Stimulated activated CD8-positive, alpha-beta memory T cell treated with anti-CD3 and anti-CD28 coated beads, Interleukin-12 subunit alpha, Interleukin-12 subunit beta, amount 100 ng/mL, for 24 hours (primary cell): ENCODE measurements at regions not wholly inside any gene's neighbourhood (a gene's known extent, or its start where the extent isn't known, plus 50 kb on each side); places are given as distances from the start of the nearest gene placed in this dataset.

Source experiments
- DNase-seq: peaks from one replicate; pipeline ENCODE4 v3.0.0-alpha.2; 2020; ENCODE audit errors: extremely low read depth

GRCh38 chr2:239537633-239538356 is 137.0 kb upstream of the HDAC4 start:
- DNase-seq = no peak

DNA sequence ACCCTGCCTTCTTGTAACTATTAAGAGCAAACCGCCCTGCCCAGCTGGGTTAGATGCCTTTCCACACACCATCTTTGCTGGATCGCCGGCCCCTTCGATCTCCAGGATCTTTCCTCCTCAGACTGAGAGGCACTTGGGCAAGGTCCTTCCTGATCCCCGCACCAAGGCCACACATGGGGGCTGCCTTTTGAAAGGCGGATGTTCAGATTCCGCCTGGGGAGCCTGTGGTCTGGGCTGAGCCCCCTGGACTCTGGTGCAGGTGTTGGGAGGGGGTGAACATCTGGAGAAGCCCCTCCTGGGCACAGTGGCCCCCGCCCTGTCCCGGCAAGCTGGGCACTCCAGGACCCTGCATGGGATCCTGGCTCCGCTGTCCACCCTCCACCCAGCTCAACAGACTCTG is 135.4 kb upstream of the HDAC4 start:
- no peak for DNase-seq

DNA sequence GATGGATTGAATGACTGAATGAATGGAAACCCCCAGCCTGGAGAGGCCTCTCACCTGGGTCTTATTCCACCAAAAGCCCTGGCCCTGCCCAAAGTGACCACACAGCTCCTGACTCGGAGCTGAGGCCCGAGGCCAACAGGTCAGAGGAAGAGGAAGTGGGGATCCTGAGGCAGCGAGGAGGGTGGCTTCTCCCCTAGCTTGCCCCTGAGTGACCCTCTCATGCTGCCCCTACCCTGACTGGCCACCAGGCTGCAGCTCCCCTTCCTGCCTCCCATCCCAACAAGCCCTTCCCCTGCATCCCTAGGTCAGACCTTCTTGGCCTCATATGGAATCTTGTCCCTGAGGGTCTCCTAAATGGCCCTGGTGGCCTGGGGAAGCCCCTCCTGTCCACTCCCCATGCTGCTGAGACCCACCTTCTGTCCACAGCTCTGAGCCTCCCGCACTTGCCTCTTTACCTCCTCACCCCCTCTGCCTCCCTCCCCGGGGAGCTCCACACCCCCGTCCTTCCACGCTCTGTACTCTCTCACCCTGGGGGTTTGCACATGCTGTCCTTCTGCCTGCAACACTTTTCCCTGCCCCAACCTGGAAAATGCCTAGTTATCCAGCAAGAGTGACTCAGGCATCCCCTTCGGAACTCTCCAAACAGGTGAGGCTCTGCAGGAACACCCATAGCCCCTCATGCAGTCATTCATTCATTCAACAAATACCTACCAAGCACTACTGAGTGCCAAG is 134.8 kb upstream of the HDAC4 start:
- no peak for DNase-seq

- DNase-seq = no peak
These were observed 134.0 kb upstream of the HDAC4 start for GRCh38 chr2:239534581-239535412.

- DNase-seq = no peak
These were observed 132.9 kb upstream of the HDAC4 start for GRCh38 chr2:239533569-239534316.

- no peak for DNase-seq
These were observed 132.0 kb upstream of the HDAC4 start for GRCh38 chr2:239532859-239533258.

GRCh38 chr2:239532250-239532649 is 131.4 kb upstream of the HDAC4 start:
- no peak for DNase-seq

- no peak for DNase-seq
These were observed 130.8 kb upstream of the HDAC4 start for GRCh38 chr2:239531456-239532241.

DNA sequence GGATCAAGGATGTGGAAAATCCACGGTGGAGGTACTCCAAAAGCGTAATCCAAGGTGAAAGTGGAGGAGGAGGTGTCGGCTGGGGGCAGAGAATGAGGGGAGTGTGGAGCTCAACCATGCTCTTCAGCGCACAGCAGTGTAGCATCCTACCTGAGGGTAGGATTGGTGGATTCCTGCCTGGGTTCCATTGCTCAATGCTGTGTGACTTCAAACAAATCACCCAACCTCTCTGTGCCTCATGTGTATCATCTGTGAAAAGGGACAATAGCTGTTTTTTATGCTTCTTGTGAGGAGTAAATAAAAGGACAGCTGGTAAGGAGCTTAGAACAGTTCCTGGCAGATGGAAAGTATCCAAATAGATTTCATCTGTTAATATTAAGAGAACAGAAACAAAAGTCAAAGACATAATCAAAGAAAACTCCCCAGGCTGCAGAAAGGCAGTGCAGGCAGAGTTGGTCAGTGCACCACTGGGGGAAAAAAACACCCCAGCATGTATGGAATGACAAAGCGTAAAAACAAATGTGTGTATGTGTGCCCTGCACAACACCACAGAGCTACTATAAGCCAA is 130.0 kb upstream of the HDAC4 start:
- DNase-seq = no peak

DNA sequence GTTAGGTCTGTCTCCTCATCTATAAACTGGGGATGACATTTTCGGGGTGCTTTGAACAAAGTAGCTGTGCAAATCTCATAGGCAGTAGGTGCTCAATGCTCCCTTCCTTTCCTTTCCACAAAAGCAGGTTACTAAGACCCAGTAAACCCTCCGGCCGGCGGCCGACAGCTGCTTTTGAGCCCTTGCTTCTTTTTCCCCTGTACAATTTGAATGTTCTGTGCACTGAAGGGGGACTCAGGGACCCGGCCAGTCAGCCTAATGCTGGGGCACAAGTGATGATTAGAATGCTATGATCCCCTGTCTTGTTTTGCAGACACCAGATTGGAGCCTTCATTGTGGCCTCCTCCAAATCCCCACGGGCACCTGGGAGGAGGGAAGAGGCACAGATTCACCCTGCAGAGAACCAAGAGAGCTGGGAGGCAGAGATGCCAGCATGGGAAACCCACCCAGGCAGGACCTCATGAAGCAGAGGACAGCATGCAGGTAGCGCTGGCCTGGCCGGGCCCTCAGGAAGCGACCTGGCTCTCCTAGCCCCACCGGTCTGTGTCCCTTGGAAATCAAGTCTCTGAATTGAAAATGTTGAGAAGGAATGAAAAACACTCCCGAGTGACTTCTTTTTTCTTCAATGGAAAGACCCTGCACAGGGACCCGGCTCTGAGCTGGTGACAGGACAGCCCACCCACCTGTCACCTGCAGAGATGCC is 128.6 kb upstream of the HDAC4 start:
- DNase-seq = no peak

- no peak for DNase-seq
These were observed 128.1 kb upstream of the HDAC4 start for GRCh38 chr2:239528883-239529282.

GRCh38 chr2:239528146-239528545 is 127.3 kb upstream of the HDAC4 start:
- DNase-seq = no peak

DNA sequence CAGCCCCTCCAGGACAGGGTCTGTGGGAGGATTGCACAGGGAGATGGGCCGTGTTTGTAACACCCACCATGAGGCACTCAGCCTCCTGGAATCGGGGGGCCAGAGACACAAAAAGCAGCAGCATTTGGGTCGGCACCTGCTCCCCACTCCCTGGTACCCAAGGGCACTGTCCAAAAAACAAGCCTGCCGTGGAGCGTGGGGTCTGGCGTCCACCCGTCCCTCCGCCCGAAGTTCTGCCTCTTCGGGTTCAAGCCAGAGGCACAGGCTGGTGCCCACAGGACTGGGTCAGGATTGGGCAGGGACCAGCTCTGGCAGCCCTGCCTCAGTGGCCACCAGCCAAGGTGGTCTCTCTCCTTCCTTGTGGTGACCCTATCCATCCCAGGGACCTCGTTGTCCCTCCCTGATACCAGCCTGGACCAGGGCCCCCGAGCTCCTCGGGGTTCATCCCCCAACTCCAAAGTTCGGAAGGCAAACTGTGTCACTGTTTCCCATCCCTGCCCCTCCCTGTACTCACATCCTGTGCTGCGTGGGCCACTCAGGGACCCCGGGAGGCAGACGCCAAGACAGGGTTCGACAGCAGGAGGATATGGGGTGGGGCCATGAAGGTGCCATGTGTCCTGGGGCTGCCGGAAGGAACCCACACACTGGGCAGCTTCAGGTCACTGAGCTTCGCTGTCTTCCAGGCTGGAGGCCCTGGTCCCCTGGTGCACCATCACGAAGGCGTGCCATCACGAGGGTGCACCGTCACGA is 126.0 kb upstream of the HDAC4 start:
- no peak for DNase-seq

DNA sequence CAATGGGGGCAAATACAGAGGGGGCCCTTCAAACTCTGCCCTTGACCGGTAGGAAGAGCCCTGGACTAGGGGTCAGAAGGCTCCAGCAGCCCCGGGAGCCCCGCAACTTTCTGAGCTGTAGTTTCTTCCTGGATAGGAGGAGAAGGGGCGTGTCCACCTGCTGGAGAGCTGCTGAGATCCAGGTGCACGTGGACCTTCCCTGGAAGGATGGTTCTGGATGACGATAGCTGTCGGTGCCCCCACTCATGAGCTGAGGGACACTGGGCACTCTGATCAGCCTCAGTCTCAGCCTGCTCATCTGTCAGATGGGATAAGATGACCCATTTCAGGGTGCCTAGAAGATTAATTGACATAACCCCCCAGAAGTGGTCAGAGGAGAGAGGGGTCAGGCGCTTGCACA is 125.2 kb upstream of the HDAC4 start:
- DNase-seq = no peak

DNA sequence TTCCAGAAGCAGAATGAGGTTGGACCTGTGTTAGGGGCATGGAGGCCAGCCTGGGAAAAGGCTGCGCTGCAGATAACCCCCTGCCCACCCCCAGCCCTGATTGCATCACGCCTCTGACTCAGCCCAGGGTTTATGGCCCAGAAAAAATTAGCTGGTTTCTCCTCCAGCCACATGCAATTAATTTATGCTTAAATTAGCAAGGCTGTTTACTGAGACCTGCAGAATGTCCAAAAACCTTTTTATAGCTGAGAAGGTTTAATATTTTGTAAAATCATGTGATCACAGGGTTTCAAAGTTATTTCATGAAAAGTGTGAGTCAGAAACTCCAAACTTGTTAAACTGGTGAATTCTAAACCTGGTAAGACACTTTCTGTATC is 123.1 kb upstream of the HDAC4 start:
- no peak for DNase-seq

DNA sequence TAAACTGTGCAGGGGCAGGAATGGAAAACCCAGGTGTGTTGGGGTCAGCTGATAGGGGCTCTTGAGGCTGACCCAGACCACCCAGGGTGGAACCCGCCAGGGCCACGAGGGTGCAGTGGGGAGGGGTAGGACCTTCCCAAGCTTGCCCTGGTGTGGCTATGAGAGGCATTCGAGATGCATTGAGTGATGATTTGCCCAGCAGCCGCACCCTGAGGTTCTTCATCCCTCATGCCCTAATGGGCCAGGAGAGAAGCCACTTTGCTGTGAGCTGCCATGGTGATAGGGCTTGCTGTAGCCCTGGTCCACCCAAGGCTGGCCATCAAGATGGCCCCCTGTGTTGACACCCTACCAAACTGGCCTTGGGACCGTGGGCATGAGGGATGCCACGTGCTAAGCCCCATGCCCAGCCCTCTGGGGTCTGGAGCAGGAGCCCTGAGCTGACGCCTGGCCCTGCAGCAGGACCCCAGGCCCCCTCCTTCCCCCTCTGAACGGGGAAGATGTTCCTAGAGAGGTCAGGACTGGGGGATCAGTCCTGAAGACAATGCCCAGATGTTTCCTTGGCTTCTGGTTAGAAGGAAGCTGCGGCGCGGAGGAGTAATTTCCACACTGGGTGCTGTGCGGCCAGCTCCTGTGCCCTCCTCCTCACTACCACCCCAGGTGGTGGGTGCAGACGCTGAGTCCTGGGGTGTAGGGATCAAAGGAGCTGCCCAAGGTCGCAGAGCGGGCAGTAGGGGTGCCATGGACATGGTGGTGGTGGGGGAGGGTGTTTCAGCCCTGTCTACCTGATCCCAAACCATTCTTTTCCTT is 122.5 kb upstream of the HDAC4 start:
- DNase-seq = no peak

GRCh38 chr2:239522740-239523119 is 121.9 kb upstream of the HDAC4 start:
- no peak for DNase-seq

DNA sequence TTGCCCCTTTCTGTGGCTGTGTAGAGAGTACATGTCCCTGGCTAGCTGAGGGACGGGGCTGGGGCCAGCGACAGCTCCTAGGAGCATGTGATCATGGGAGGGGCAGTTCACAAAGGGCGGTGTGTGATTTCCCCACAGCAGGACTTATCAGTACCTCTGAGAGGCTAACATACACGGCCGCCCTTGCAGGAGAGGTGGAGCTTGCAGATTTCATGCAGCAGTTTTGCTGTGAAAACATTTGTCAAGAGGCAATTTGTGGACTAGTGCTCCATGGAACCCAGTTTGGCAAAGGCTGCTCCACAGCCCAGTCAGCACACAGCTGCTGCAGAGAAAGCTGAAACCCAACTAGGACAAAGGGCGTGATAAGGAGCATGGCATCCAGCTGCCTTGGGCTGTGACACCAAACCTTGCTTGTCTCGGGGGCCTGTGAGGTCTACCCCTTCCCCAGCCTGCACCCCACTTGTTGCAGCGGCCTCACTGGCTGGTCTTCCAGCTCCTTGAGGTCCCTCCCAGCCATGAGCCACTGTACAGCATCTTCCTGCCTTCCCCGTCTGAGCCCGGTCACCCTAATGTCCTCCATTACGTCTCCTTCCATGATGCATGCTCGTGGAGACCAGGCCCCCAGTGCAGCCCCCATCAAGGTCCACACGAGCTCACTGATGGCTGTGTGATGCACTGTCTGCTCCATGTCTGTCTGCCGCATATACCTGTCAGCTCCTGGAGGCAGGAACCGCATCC is 121.4 kb upstream of the HDAC4 start:
- DNase-seq = no peak
